ENCODE measurements at regions not wholly inside any gene's neighbourhood (a gene's known extent, or its start where the extent isn't known, plus 50 kb on each side); places are given as distances from the start of the nearest gene placed in this dataset.

DNA sequence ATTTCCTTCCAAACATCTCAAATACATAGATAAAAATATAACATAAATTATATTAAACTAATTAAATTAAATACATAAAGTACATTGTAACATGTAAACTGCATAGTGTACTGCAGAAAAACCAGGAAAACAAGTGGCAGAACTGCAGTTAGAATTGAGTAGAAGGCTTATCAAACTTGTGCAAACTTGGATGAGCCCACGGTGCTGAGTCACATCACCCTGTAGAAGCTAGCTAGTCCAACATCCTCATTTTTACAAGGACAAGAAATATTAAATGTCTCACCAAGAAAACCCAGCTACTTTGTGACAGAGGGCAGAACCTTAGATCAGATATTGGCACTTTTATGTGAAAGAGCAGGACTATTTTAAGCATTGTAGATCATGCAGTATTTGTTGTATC, 807.9 kb upstream of the NUDT12 start:
- TF ChIP-seq POLR2AphosphoS5 (IDR thresholded peaks at IDR 0.05) (no peak), POLR2A (IDR thresholded peaks at IDR 0.05) (no peak)
- TF ChIP-seq, protein P1, sequence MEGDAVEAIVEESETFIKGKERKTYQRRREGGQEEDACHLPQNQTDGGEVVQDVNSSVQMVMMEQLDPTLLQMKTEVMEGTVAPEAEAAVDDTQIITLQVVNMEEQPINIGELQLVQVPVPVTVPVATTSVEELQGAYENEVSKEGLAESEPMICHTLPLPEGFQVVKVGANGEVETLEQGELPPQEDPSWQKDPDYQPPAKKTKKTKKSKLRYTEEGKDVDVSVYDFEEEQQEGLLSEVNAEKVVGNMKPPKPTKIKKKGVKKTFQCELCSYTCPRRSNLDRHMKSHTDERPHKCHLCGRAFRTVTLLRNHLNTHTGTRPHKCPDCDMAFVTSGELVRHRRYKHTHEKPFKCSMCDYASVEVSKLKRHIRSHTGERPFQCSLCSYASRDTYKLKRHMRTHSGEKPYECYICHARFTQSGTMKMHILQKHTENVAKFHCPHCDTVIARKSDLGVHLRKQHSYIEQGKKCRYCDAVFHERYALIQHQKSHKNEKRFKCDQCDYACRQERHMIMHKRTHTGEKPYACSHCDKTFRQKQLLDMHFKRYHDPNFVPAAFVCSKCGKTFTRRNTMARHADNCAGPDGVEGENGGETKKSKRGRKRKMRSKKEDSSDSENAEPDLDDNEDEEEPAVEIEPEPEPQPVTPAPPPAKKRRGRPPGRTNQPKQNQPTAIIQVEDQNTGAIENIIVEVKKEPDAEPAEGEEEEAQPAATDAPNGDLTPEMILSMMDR (IDR thresholded peaks at IDR 0.05) = no peak
- Histone ChIP-seq H3K4me3 (no peak overlapping the region), H3K27ac (no peak overlapping the region), H3K27me3 (replicated peaks; ENCODE audit: insufficient read depth) (no peaks in the 10 kb centered on the region), H3K36me3 (no peaks in the 10 kb centered on the region), H3K4me1 (replicated peaks) (no peaks in the 10 kb centered on the region), H3K9me3 (no peaks in the 10 kb centered on the region)
- WGBS = 42% methylated on average over 1 of the region's 1 CpG
- intact Hi-C loops (cut with DNase I) = no loop called here
- no peak for DNase-seq (ENCODE audit: low spot score)

DNA sequence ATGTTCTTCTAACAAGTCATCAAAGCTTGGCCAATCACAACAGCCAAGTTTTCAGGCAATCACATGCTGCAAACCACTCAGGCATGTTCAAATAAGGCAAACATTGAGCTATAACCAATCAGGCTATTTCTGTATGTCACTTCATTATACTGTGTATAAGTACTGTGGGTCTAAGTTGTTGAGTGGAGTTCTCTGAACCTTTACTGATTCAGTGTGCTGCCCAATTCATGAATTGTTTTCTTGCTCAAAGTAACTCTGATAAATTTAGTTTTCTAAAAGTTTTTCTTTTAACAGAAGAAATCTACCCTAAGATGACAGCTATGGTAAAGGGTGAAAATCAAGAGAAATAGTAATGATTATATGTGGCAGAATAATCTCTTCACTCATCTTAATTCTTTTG, 805.4 kb upstream of the NUDT12 start:
- no peaks in the 10 kb centered on the region for H3K9me3 ChIP-seq
- intact Hi-C loops (cut with DNase I) = no loop called here
- H3K4me1 ChIP-seq (replicated peaks) = no peaks in the 10 kb centered on the region
- no peaks in the 10 kb centered on the region for H3K36me3 ChIP-seq
- no peak overlapping the region for H3K27ac ChIP-seq
- no peak overlapping the region for H3K4me3 ChIP-seq
- TF ChIP-seq POLR2A (IDR thresholded peaks at IDR 0.05) (no peak), POLR2AphosphoS5 (IDR thresholded peaks at IDR 0.05) (no peak)
- TF ChIP-seq, protein P1 (IDR thresholded peaks at IDR 0.05) = no peak
- DNase-seq (ENCODE audit: low spot score) = no peak
- H3K27me3 ChIP-seq (replicated peaks; ENCODE audit: insufficient read depth) = no peaks in the 10 kb centered on the region

DNA sequence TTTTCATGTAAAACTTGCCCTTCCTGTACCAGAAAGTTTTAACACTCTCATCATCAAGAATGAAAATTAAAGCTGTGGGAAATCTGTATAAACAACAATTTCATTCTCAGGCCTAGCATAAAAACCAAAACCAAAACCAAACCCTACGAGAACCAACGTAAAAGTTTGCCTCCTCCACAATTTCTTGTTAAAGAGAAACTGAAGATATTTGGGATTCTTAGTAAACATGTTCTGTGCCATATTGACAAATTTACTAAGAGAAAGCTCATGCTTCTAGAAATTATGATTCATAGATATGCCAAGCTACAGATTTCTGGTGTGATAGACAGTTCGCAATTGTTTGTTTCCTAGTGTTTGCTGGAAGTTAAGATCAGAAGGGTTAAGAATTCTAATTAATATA, 801.0 kb upstream of the NUDT12 start:
- no peaks in the 10 kb centered on the region for H3K4me1 ChIP-seq (replicated peaks)
- no peaks in the 10 kb centered on the region for H3K36me3 ChIP-seq
- H3K27ac ChIP-seq = no peak overlapping the region
- 88% methylated on average over 3 of the region's 3 CpGs for WGBS
- H3K27me3 ChIP-seq (replicated peaks; ENCODE audit: insufficient read depth) = no peaks in the 10 kb centered on the region
- no peak for DNase-seq (ENCODE audit: low spot score)
- intact Hi-C loops (cut with DNase I) = no loop called here
- H3K9me3 ChIP-seq = no peaks in the 10 kb centered on the region
- no peak overlapping the region for H3K4me3 ChIP-seq
- TF ChIP-seq POLR2AphosphoS5 (IDR thresholded peaks at IDR 0.05) = no peak
- TF ChIP-seq, protein P1 (IDR thresholded peaks at IDR 0.05) = no peak
- no peak for TF ChIP-seq POLR2A (IDR thresholded peaks at IDR 0.05)

DNA sequence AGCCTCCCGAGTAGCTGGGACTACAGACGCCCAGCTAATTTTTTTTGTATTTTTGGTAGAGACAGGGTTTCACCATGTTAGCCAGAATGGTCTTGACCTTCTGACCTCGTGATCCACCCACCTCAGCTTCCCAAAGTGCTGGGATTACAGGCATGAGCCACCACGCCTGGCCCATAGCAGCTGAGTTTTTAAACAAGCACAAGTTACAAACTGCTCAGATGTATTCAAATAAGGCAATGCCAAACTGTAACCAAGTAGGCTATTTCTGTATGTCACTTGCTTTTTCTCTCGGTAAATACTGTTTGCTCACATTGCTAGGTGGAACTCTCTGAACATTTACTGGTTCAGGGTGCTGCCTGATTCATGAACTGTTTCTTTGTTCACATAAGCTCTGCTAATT, 799.3 kb upstream of the NUDT12 start:
- Histone ChIP-seq H3K27me3 (replicated peaks; ENCODE audit: insufficient read depth) (no peaks in the 10 kb centered on the region), H3K4me1 (replicated peaks) (no peaks in the 10 kb centered on the region), H3K9me3 (no peaks in the 10 kb centered on the region), H3K27ac (no peak overlapping the region), H3K36me3 (no peaks in the 10 kb centered on the region), H3K4me3 (no peak overlapping the region)
- TF ChIP-seq POLR2AphosphoS5 (IDR thresholded peaks at IDR 0.05) = no peak
- TF ChIP-seq POLR2A (IDR thresholded peaks at IDR 0.05) = no peak
- TF ChIP-seq, protein P1 (IDR thresholded peaks at IDR 0.05) = no peak
- no peak for DNase-seq (ENCODE audit: low spot score)
- intact Hi-C loops (cut with DNase I) = no loop called here
- 82% methylated on average over 5 of the region's 5 CpGs for WGBS

DNA sequence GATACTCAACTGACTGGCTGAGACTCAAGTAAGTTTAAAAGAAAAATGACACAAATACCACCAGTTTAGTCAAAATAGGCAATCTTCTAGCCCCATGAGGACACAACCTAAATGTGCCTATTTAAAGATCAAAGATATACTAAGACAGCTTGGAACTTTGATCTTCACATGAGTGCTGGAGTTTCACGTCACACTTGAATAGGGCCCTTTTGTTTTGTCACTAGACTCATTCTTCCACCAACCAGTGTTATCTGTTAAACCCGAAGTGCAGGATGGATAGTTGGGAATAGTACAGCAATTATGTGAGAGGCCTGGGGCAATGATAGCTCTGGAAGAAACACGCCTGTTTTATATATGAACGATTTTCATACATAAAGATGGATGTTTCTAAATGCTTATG, 792.8 kb upstream of the NUDT12 start:
- 53% methylated on average over 4 of the region's 4 CpGs for WGBS
- DNase-seq (ENCODE audit: low spot score) = no peak
- H3K4me1 ChIP-seq (replicated peaks) = no peaks in the 10 kb centered on the region
- no peaks in the 10 kb centered on the region for H3K36me3 ChIP-seq
- intact Hi-C loops (cut with DNase I) = no loop called here
- H3K27ac ChIP-seq = no peak overlapping the region
- H3K4me3 ChIP-seq = no peak overlapping the region
- H3K9me3 ChIP-seq = no peaks in the 10 kb centered on the region
- TF ChIP-seq, protein P1 (IDR thresholded peaks at IDR 0.05) = no peak
- TF ChIP-seq POLR2AphosphoS5 (IDR thresholded peaks at IDR 0.05) (no peak), POLR2A (IDR thresholded peaks at IDR 0.05) (no peak)
- H3K27me3 ChIP-seq (replicated peaks; ENCODE audit: insufficient read depth) = no peaks in the 10 kb centered on the region
